ENCODE measurements at regions not wholly inside any gene's neighbourhood (a gene's known extent, or its start where the extent isn't known, plus 50 kb on each side); places are given as distances from the start of the nearest gene placed in this dataset.

- TF ChIP-seq CTCF (IDR thresholded peaks at IDR 0.05) (no peak), POLR2A (IDR thresholded peaks at IDR 0.05) (no peak)
Observed at GRCh38 chr3:104168386-104168785, 1198.3 kb upstream of the ALCAM start.
